Keratinocyte (primary cell): ENCODE measurements at regions not wholly inside any gene's neighbourhood (a gene's known extent, or its start where the extent isn't known, plus 50 kb on each side); places are given as distances from the start of the nearest gene placed in this dataset.

ENCODE experiments used
- DNase-seq: peaks from one replicate; pipeline ENCODE4 v3.0.0-alpha.2; 2011; ENCODE audit warnings: low read depth, missing footprints, low spot score
- FAIRE-seq: peaks from 2 replicates; lab custom pipeline; 2011; peaks lifted over from hg19 to GRCh38; lab: Jason Lieb, UNC
- H2AFZ ChIP-seq: 2 replicates; pipeline ENCODE4 v1.6.0; 2012; ENCODE audit warnings: low read length, control low read depth, inconsistent platforms; ENCODE audit not compliant: control insufficient read depth
- H3K27ac ChIP-seq: 2 replicates; pipeline ENCODE4 v1.5.1; 2011; ENCODE audit warnings: low read length; ENCODE audit not compliant: control insufficient read depth, insufficient read depth
- H3K27me3 ChIP-seq: 3 replicates; pipeline ENCODE4 v1.6.0; 2011; ENCODE audit warnings: low read length; ENCODE audit not compliant: control insufficient read depth, insufficient read depth; ENCODE audit errors: extremely low read depth
- H3K36me3 ChIP-seq, 2 experiments: 2 replicates in 1 of 2; 3 replicates in 1 of 2; pipeline ENCODE4 v1.5.1; 2011; ENCODE audit warnings: low read length in 2 of 2, mild to moderate bottlenecking in 1 of 2; ENCODE audit not compliant: control insufficient read depth in 2 of 2, insufficient read depth in 2 of 2; ENCODE audit errors: extremely low read depth in 1 of 2
- H3K4me1 ChIP-seq: 3 replicates; pipeline ENCODE4 v1.5.1; 2011; ENCODE audit warnings: low read length; ENCODE audit not compliant: control insufficient read depth, insufficient read depth; ENCODE audit errors: extremely low read depth
- H3K4me2 ChIP-seq: 3 replicates; pipeline ENCODE4 v1.6.0; 2011; ENCODE audit warnings: low read depth, low read length; ENCODE audit not compliant: control insufficient read depth, insufficient read depth; ENCODE audit errors: extremely low read depth
- H3K4me3 ChIP-seq, 3 experiments: fragments of 200-600 bp in 1 of 3; sonication (generic) in 1 of 3; 2 replicates in 2 of 3; 3 replicates in 1 of 3; pipeline ENCODE4 v1.5.1; 2011 to 2016; ENCODE audit warnings: low read length in 3 of 3, mild to moderate bottlenecking in 3 of 3, control low read depth in 2 of 3, inconsistent platforms in 1 of 3, low read depth in 1 of 3, mixed read lengths in 1 of 3, mixed run types in 1 of 3, moderate library complexity in 1 of 3; ENCODE audit not compliant: control insufficient read depth in 2 of 3, insufficient read depth in 2 of 3; ENCODE audit errors: extremely low read depth in 1 of 3
- H3K79me2 ChIP-seq: 2 replicates; pipeline ENCODE4 v1.6.0; 2012; ENCODE audit warnings: low read length; ENCODE audit not compliant: control insufficient read depth, insufficient read depth
- H3K9ac ChIP-seq: 3 replicates; pipeline ENCODE4 v1.6.0; 2011; ENCODE audit warnings: low read length; ENCODE audit not compliant: control insufficient read depth, insufficient read depth; ENCODE audit errors: extremely low read depth
- H3K9me1 ChIP-seq: 3 replicates; pipeline ENCODE4 v1.6.0; 2011; ENCODE audit warnings: low read length; ENCODE audit not compliant: control insufficient read depth, insufficient read depth; ENCODE audit errors: extremely low read depth
- H3K9me3 ChIP-seq: 2 replicates; pipeline ENCODE4 v1.5.1; 2012; ENCODE audit warnings: low read depth, low read length; ENCODE audit not compliant: control insufficient read depth
- H4K20me1 ChIP-seq: 3 replicates; pipeline ENCODE4 v1.6.0; 2011; ENCODE audit warnings: low read length; ENCODE audit not compliant: control insufficient read depth, insufficient read depth; ENCODE audit errors: extremely low read depth
- CTCF ChIP-seq, 3 experiments: IDR thresholded peaks in 1 of 3; conservative IDR thresholded peaks in 1 of 3; optimal IDR thresholded peaks in 1 of 3; 2 replicates in 2 of 3; 3 replicates in 1 of 3; pipeline versions ENCODE3 to v1.5.1; 2011; ENCODE audit warnings: low read length in 3 of 3, mild to moderate bottlenecking in 3 of 3, moderate library complexity in 2 of 3, control low read depth in 1 of 3, inconsistent platforms in 1 of 3; ENCODE audit not compliant: insufficient read depth in 2 of 3; ENCODE audit errors: extremely low read depth in 1 of 3
- EZH2 ChIP-seq: IDR thresholded peaks from one replicate; pipeline ENCODE4 v1.6.1; 2012; ENCODE audit warnings: inconsistent platforms, mild to moderate bottlenecking, low read length, moderate library complexity
- dilution Hi-C: fragments of 300-500 bp; cut with MboI; formaldehyde crosslinking; loops from one replicate; pipeline ENCODE4 v1.7.0; 2020; ENCODE audit warnings: low sequenced_read_pairs; ENCODE audit not compliant: extremely low pct_ligation_motif_present

DNA sequence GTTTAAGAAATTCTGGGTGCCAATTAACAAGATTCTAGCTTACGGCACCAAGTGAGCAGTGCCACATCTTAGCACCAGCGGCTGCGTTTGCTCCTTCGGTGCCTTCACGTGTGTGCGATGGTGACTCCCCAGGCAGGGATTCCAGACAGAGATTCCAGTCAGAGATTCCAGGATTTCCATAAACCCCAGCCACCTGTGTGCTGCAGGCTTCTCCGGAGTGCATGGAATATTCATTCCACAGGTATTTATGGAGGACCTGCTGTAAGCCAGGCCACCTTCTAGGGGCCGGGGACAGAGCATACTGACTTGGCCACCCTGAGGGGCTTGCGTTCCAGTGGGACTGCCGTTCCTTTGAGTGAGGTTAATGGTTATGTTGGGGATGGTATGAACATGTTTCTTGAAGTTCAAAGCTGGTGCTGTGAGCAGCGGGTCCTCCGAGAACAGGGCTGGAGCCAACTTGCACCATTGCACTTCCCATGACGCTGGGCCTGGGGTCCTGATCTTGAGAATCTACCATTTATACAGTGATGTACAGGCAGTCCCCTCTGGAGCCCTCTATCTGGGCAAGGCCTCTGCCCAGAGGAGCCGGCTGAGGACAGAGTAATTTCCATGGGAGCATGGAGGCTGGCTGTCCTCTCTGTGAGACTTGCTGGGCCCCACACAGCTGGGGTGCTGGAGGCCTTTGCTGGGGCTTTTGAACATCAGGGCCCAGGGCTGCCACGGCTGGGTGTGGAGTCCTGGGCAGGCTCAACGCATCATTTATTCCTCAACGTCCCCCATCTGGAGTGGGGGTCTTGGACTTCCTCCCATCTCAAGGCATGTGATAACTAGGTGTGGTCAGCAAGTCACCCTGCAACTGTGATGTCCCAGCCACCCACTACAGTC lies 58.8 kb upstream of the AJAP1 start:
- Histone ChIP-seq H3K27me3 (peaks cover 4% of the 10 kb centered on the region), H4K20me1 (no peaks in the 10 kb centered on the region), H3K4me2 (no peak overlapping the region), H3K4me1 (no peaks in the 10 kb centered on the region), H2AFZ (no peak overlapping the region), H3K4me3 (no peak overlapping the region), H3K9me1 (no peaks in the 10 kb centered on the region), H3K9me3 (peaks cover 6% of the 10 kb centered on the region), H3K36me3 (no peaks in the 10 kb centered on the region), H3K79me2 (no peaks in the 10 kb centered on the region), H3K27ac (no peak overlapping the region), H3K9ac (no peak overlapping the region)
- no peak for DNase-seq
- dilution Hi-C loops = no loop called here
- no peak for FAIRE-seq
- TF ChIP-seq CTCF (optimal IDR thresholded peaks at IDR 0.05 in 1 of 3, IDR thresholded peaks at IDR 0.05 in 1 of 3, conservative IDR thresholded peaks at IDR 0.05 in 1 of 3; ENCODE audit: extremely low read depth in 1 of 3, insufficient read depth in 2 of 3, low read length in 3 of 3) = no peak
- no peak for TF ChIP-seq EZH2

- no peak for TF ChIP-seq CTCF (optimal IDR thresholded peaks at IDR 0.05 in 1 of 3, IDR thresholded peaks at IDR 0.05 in 1 of 3, conservative IDR thresholded peaks at IDR 0.05 in 1 of 3; ENCODE audit: extremely low read depth in 1 of 3, insufficient read depth in 2 of 3, low read length in 3 of 3)
- no peak for TF ChIP-seq EZH2
- H3K4me1 ChIP-seq = no peaks in the 10 kb centered on the region
Observed at GRCh38 chr1:4596486-4596885, 57.9 kb upstream of the AJAP1 start.

More at GRCh38 chr1:4596486-4596885, 57.9 kb upstream of the AJAP1 start:
- Histone ChIP-seq H4K20me1 (no peaks in the 10 kb centered on the region), H3K27ac (no peak overlapping the region), H3K9ac (no peak overlapping the region), H3K36me3 (no peaks in the 10 kb centered on the region), H3K79me2 (no peaks in the 10 kb centered on the region), H3K4me3 (no peak overlapping the region), H3K4me2 (no peak overlapping the region), H2AFZ (no peak overlapping the region), H3K9me1 (no peaks in the 10 kb centered on the region), H3K27me3 (peaks cover 4% of the 10 kb centered on the region), H3K9me3 (peaks cover 6% of the 10 kb centered on the region)
- dilution Hi-C loops = no loop called here
- FAIRE-seq (no peak), DNase-seq (no peak)
